K562 (cell line): ENCODE measurements at regions not wholly inside any gene's neighbourhood (a gene's known extent, or its start where the extent isn't known, plus 50 kb on each side); places are given as distances from the start of the nearest gene placed in this dataset.

Experiments
- ATAC-seq: fragments of 200-7000 bp; cut with Tn5 transposase; 3 replicates; pipeline ENCODE4 v1.9.1; 2020; ENCODE audit warnings: moderate library complexity
- BruUV-seq: library from RNA; stranded (reverse); fragments of 400-500 nt; replicated peaks from 2 replicates; lab custom pipeline; 2021; lab: Mats Ljungman, UMichigan
- CTCF ChIA-PET: fragments of 300-600 bp; formaldehyde crosslinking; extraction: SDS; loops from one replicate; lab custom pipeline; 2021; ENCODE audit warnings: low intra/inter-chr PET ratio; lab: Yijun Ruan, JAX
- POLR2A ChIA-PET: fragments of 300-600, 350-650 bp; sonication (Branson Sonifier 250); formaldehyde crosslinking; extraction: SDS; loops from one replicate; lab custom pipeline; 2021; ENCODE audit warnings: antibody characterized with exemption, inconsistent platforms; lab: Yijun Ruan, JAX
- DNase-seq, 4 experiments: peaks; one replicate each; pipeline versions ENCODE4 v3.0.0 to v3.0.0-alpha.2; 2011 to 2018; ENCODE audit warnings: low spot score in 3 of 4, mixed read lengths in 3 of 4; ENCODE audit errors: extremely low read depth in 1 of 4
- FAIRE-seq: peaks from 2 replicates; lab custom pipeline; 2011; peaks lifted over from hg19 to GRCh38; lab: Jason Lieb, UNC
- H2AFZ ChIP-seq: 2 replicates; pipeline ENCODE4 v1.6.0; 2011; ENCODE audit warnings: low read depth, low read length, control low read depth, inconsistent platforms
- H3K27ac ChIP-seq: fragments of 200-600 bp; 3 replicates; pipeline ENCODE4 v1.8.0; 2011; ENCODE audit warnings: low read depth, mild to moderate bottlenecking, control low read depth, inconsistent platforms, low read length, moderate library complexity, mixed read lengths; ENCODE audit errors: extremely low read depth
- H3K27me3 ChIP-seq, 2 experiments: fragments of 300-600 bp in 1 of 2; 2 replicates in 1 of 2; 3 replicates in 1 of 2; pipeline versions ENCODE4 v1.6.0 to v1.8.0; 2011; ENCODE audit warnings: inconsistent platforms in 2 of 2, low read length in 2 of 2, mild to moderate bottlenecking in 1 of 2, mixed read lengths in 1 of 2, moderate library complexity in 1 of 2; ENCODE audit not compliant: control insufficient read depth in 2 of 2, insufficient read depth in 2 of 2
- H3K36me3 ChIP-seq: fragments of 300-600 bp; 3 replicates; pipeline ENCODE4 v1.8.0; 2011; ENCODE audit warnings: mild to moderate bottlenecking, low read length, inconsistent platforms; ENCODE audit not compliant: control insufficient read depth, insufficient read depth
- H3K4me1 ChIP-seq, 2 experiments: fragments of 200-600 bp in 1 of 2; replicated peaks in 1 of 2; 2 replicates in 1 of 2; 3 replicates in 1 of 2; pipeline versions ENCODE4 v1.5.1 to v1.8.0; 2011; ENCODE audit warnings: inconsistent platforms in 2 of 2, low read length in 2 of 2, mild to moderate bottlenecking in 1 of 2, mixed read lengths in 1 of 2, moderate library complexity in 1 of 2; ENCODE audit not compliant: control insufficient read depth in 2 of 2, insufficient read depth in 2 of 2
- H3K4me2 ChIP-seq: 2 replicates; pipeline ENCODE4 v1.6.1; 2011; ENCODE audit warnings: low read length, control low read depth, inconsistent platforms, mixed read lengths; ENCODE audit not compliant: insufficient read depth
- H3K4me3 ChIP-seq: fragments of 200-600 bp; sonication (generic), shearing (Covaris generic); 2 replicates; pipeline ENCODE4 v1.5.1; 2016; ENCODE audit warnings: control low read depth, inconsistent platforms
- H3K79me2 ChIP-seq: fragments of 200-600 bp; 3 replicates; pipeline ENCODE4 v1.8.0; 2011; ENCODE audit warnings: low read length, inconsistent platforms; ENCODE audit not compliant: control insufficient read depth, insufficient read depth
- H3K9ac ChIP-seq, 2 experiments: 2 replicates each; pipeline versions ENCODE4 v1.6.0 to v1.6.1; 2011; ENCODE audit warnings: low read depth in 2 of 2, low read length in 2 of 2, control low read depth in 1 of 2, inconsistent platforms in 1 of 2, mild to moderate bottlenecking in 1 of 2, mixed read lengths in 1 of 2; ENCODE audit not compliant: insufficient read depth in 1 of 2
- H3K9me1 ChIP-seq: one replicate; pipeline ENCODE4 v1.6.0; 2011; ENCODE audit warnings: inconsistent platforms, mild to moderate bottlenecking, low read length, moderate library complexity; ENCODE audit not compliant: control insufficient read depth, insufficient read depth
- H3K9me3 ChIP-seq: replicated peaks from 2 replicates; pipeline ENCODE4 v1.5.1; 2011; ENCODE audit warnings: low read depth, low read length, inconsistent platforms; ENCODE audit not compliant: control insufficient read depth, insufficient read depth
- H4K20me1 ChIP-seq: replicated peaks from 2 replicates; pipeline ENCODE4 v1.6.1; 2011; ENCODE audit warnings: low read length, inconsistent platforms, mixed read lengths; ENCODE audit not compliant: control insufficient read depth, insufficient read depth
- AFF1 ChIP-seq, 2 experiments: fragments of 450-650 bp; IDR thresholded peaks; 2 replicates each; pipeline ENCODE4 v1.6.1; 2018; ENCODE audit warnings: mild to moderate bottlenecking in 2 of 2, low read depth in 1 of 2; ENCODE audit not compliant: partially characterized antibody in 2 of 2
- CREB1 ChIP-seq, 2 experiments: sonication (generic) in 1 of 2; formaldehyde crosslinking in 1 of 2; IDR thresholded peaks; 2 replicates each; pipeline versions ENCODE4 v1.6.1 to v1.8.0; 2012 to 2022; ENCODE audit warnings: inconsistent platforms in 1 of 2, mild to moderate bottlenecking in 1 of 2, missing genetic modification reagents in 1 of 2, moderate library complexity in 1 of 2
- GABPB1 ChIP-seq: sonication (generic); formaldehyde crosslinking; IDR thresholded peaks from 2 replicates; pipeline ENCODE4 v1.8.0; 2022; ENCODE audit warnings: mild to moderate bottlenecking, missing genetic modification reagents
- KAT2B ChIP-seq: IDR thresholded peaks from one replicate; pipeline ENCODE4 v1.6.1; 2012; ENCODE audit warnings: low read depth, mild to moderate bottlenecking, control low read depth, inconsistent platforms, low read length, moderate library complexity
- MYC ChIP-seq, 2 experiments: fragments of 250-450 bp in 1 of 2; sonication (Bioruptor Pico) in 1 of 2; IDR thresholded peaks; 2 replicates each; pipeline versions ENCODE4 v1.5.1 to v1.6.1; 2012 to 2021; ENCODE audit warnings: low read depth in 2 of 2, borderline replicate concordance in 1 of 2, improper control_type of control experiment in 1 of 2, low read length in 1 of 2, mild to moderate bottlenecking in 1 of 2, moderate library complexity in 1 of 2
- POLR2AphosphoS2 ChIP-seq: IDR thresholded peaks from 2 replicates; pipeline ENCODE4 v1.6.1; 2012; ENCODE audit warnings: low read length, improper control_type of control experiment
- RAD21 ChIP-seq, 2 experiments: fragments of 250-450 bp in 1 of 2; fragments of 450-650 bp in 1 of 2; sonication (Bioruptor Pico) in 1 of 2; formaldehyde crosslinking in 1 of 2; IDR thresholded peaks in 1 of 2; conservative IDR thresholded peaks in 1 of 2; 2 replicates each; pipeline versions ENCODE4 v1.4.0 to v1.8.0; 2020 to 2022; ENCODE audit warnings: mild to moderate bottlenecking in 2 of 2, moderate library complexity in 1 of 2
- SRSF9 ChIP-seq: fragments of 200-400 bp; formaldehyde crosslinking; IDR thresholded peaks from 2 replicates; pipeline ENCODE4 v1.6.1; 2017; ENCODE audit warnings: low read depth, low read length, borderline replicate concordance
- ZNF282 ChIP-seq: sonication (generic); formaldehyde crosslinking; IDR thresholded peaks from 2 replicates; pipeline ENCODE4 v1.8.1; 2023; ENCODE audit warnings: missing genetic modification reagents
- ZNF586 ChIP-seq: fragments of 450-650 bp; formaldehyde crosslinking; conservative IDR thresholded peaks from 2 replicates; pipeline ENCODE4 v1.4.0; 2020; ENCODE audit warnings: mild to moderate bottlenecking, moderate library complexity
- ZNF639 ChIP-seq, 2 experiments: fragments of 200-800 bp in 1 of 2; sonication (Bioruptor generic) in 1 of 2; sonication (generic) in 1 of 2; formaldehyde crosslinking in 1 of 2; IDR thresholded peaks in 1 of 2; conservative IDR thresholded peaks in 1 of 2; 2 replicates each; pipeline versions ENCODE4 v1.5.0 to v1.6.1; 2016 to 2020; ENCODE audit warnings: missing compliant biosample characterization in 1 of 2, missing genetic modification characterization in 1 of 2, missing genetic modification reagents in 1 of 2
- ZNF740 ChIP-seq, 3 experiments: fragments of 200-800 bp in 1 of 3; sonication (Bioruptor generic) in 1 of 3; sonication (generic) in 1 of 3; formaldehyde crosslinking in 1 of 3; IDR thresholded peaks; 2 replicates each; pipeline versions ENCODE4 v1.6.1 to v1.8.0; 2016 to 2022; ENCODE audit warnings: mild to moderate bottlenecking in 2 of 3, missing compliant biosample characterization in 2 of 3, missing genetic modification characterization in 2 of 3, missing genetic modification reagents in 1 of 3
- WGBS: fragments of 100-300 bp; shearing (Covaris generic); methylation state at CpG from one replicate; pipeline ENCODE4 v1.1.6; 2016; ENCODE audit warnings: low coverage, mixed read lengths; ENCODE audit not compliant: insufficient coverage; ENCODE audit errors: missing lambda C conversion rate; 5-methylcytosine and 5-hydroxymethylcytosine counted together
- in situ Hi-C: fragments of 300-500 bp; cut with MboI; formaldehyde crosslinking; loops from 4 replicates; pipeline ENCODE4 v1.15.0; 2018; ENCODE audit warnings: inconsistent platforms, mixed read lengths
- intact Hi-C: fragments of 100-400 bp; cut with micrococcal nuclease; formaldehyde crosslinking; loops from 2 replicates; pipeline ENCODE4 v1.14.2; 2022

GRCh38 chr16:86878236-86879080 is 300.1 kb downstream of the FOXL1 start:
- peaks cover 12% of the 10 kb centered on the region; the same call in 1 of the 2 replicates for H4K20me1 ChIP-seq
- no peak overlapping the region for H3K9ac ChIP-seq
- POLR2A ChIA-PET = interaction anchor here (0.5 to 1.2 kb wide), 2 partner anchors 9 to 47 kb away, joined by 3 read pairs; no protein-coding TSS in a partner anchor
- WGBS = 1% methylated on average over 34 of the region's 38 CpGs
- no peak overlapping the region for H2AFZ ChIP-seq
- BruUV-seq = no TSS peak
- H3K4me1 ChIP-seq = peaks cover 0 to 4% of the 10 kb centered on the region in 2 experiments; a peak in 1 of 5 replicates
- FAIRE-seq (no peak), ATAC-seq (no peak), DNase-seq (no peak)
- H3K4me2 ChIP-seq = no peak overlapping the region
- no peak overlapping the region for H3K4me3 ChIP-seq
- H3K27ac ChIP-seq = no peak overlapping the region
- peaks cover 38 to 59% of the 10 kb centered on the region in 2 experiments for H3K27me3 ChIP-seq
- intact Hi-C loops (no loop called here), in situ Hi-C loops (no loop called here)
- no peaks in the 10 kb centered on the region for H3K9me3 ChIP-seq
- CTCF ChIA-PET = no interaction called here
- H3K79me2 ChIP-seq = no peaks in the 10 kb centered on the region
- peaks cover 3% of the 10 kb centered on the region for H3K9me1 ChIP-seq
- no peaks in the 10 kb centered on the region for H3K36me3 ChIP-seq
- TF ChIP-seq RAD21 (CRISPR knock-in tag; conservative IDR thresholded peaks at IDR 0.05 in 1 of 2, IDR thresholded peaks at IDR 0.05 in 1 of 2) (no peak), KAT2B (no peak), ZNF639 (CRISPR knock-in tag; conservative IDR thresholded peaks at IDR 0.05 in 1 of 2, IDR thresholded peaks at IDR 0.05 in 1 of 2) (no peak), MYC (IDR thresholded peaks at IDR 0.05; ENCODE audit: low read depth, low read length) (no peak), MYC (CRISPR knock-in tag; IDR thresholded peaks at IDR 0.05; ENCODE audit: borderline replicate concordance, low read depth) (no peak), GABPB1 (CRISPR knock-in tag) (no peak), POLR2AphosphoS2 (no peak), AFF1 (IDR thresholded peaks at IDR 0.05; ENCODE audit: low read depth in 1 of 2, partially characterized antibody in 2 of 2) (no peak), ZNF586 (CRISPR knock-in tag) (no peak), SRSF9 (no peak), ZNF282 (no peak), CREB1 (IDR thresholded peaks at IDR 0.05) (no peak), CREB1 (CRISPR knock-in tag; IDR thresholded peaks at IDR 0.05) (no peak), ZNF740 (CRISPR knock-in tag; IDR thresholded peaks at IDR 0.05) (no peak), ZNF740 (tag; IDR thresholded peaks at IDR 0.05) (no peak)
